Stomach (tissue), 4 donors: ENCODE measurements at regions not wholly inside any gene's neighbourhood (a gene's known extent, or its start where the extent isn't known, plus 50 kb on each side); places are given as distances from the start of the nearest gene placed in this dataset.

Source experiments
- POLR2AphosphoS5 ChIP-seq, 3 donors: sonication (generic); formaldehyde crosslinking; IDR thresholded peaks; one replicate each; pipeline ENCODE4 v1.6.1; 2016; ENCODE audit warnings: antibody characterized with exemption in 3 of 3
- TF ChIP-seq, protein P1 (sequence below), 7 experiments: fragments of 450-650 bp in 4 of 7; fragments of 200-600 bp in 3 of 7; sonication (generic) in 3 of 7; IDR thresholded peaks; one replicate each; pipeline ENCODE4 v1.5.1; 2016 to 2019; ENCODE audit warnings: antibody characterized with exemption in 7 of 7, control low read depth in 2 of 7, mild to moderate bottlenecking in 1 of 7

- TF ChIP-seq, protein P1, sequence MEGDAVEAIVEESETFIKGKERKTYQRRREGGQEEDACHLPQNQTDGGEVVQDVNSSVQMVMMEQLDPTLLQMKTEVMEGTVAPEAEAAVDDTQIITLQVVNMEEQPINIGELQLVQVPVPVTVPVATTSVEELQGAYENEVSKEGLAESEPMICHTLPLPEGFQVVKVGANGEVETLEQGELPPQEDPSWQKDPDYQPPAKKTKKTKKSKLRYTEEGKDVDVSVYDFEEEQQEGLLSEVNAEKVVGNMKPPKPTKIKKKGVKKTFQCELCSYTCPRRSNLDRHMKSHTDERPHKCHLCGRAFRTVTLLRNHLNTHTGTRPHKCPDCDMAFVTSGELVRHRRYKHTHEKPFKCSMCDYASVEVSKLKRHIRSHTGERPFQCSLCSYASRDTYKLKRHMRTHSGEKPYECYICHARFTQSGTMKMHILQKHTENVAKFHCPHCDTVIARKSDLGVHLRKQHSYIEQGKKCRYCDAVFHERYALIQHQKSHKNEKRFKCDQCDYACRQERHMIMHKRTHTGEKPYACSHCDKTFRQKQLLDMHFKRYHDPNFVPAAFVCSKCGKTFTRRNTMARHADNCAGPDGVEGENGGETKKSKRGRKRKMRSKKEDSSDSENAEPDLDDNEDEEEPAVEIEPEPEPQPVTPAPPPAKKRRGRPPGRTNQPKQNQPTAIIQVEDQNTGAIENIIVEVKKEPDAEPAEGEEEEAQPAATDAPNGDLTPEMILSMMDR (IDR thresholded peaks at IDR 0.05) = no peak
- no peak for TF ChIP-seq POLR2AphosphoS5 (IDR thresholded peaks at IDR 0.05)
Observed at GRCh38 chr4:107122736-107123135, 86.6 kb upstream of the DKK2 start.
